ENCODE measurements at regions not wholly inside any gene's neighbourhood (a gene's known extent, or its start where the extent isn't known, plus 50 kb on each side); places are given as distances from the start of the nearest gene placed in this dataset.

- no peak overlapping the region for H4K91ac ChIP-seq (replicated peaks; ENCODE audit: insufficient read length, low read length)
- H3K4me1 ChIP-seq (replicated peaks in 1 of 4; ENCODE audit: control insufficient read depth in 3 of 4, insufficient read depth in 4 of 4, low read length in 3 of 4), result no peaks in the 10 kb centered on the region
- no peaks in the 10 kb centered on the region for H3K79me2 ChIP-seq (ENCODE audit: control insufficient read depth in 1 of 2, insufficient read depth in 2 of 2, low read length in 2 of 2)
- H2BK120ac ChIP-seq (replicated peaks; ENCODE audit: low read depth, low read length), result no peak overlapping the region
- H3K4me2 ChIP-seq (ENCODE audit: insufficient read depth in 1 of 2, low read depth in 2 of 2, low read length in 2 of 2), result no peak overlapping the region
- no peak overlapping the region for H3K14ac ChIP-seq (ENCODE audit: insufficient read length)
- no peak overlapping the region for H3K9ac ChIP-seq (replicated peaks in 1 of 4; ENCODE audit: extremely low read depth in 1 of 4, low read depth in 3 of 4, low read length in 3 of 4)
- no peak overlapping the region for H3K4me3 ChIP-seq (ENCODE audit: extremely low read depth in 1 of 4, insufficient read depth in 2 of 4, low read depth in 3 of 4, low read length in 4 of 4)
- H2AFZ ChIP-seq (ENCODE audit: low read length), result no peak overlapping the region
- H2BK12ac ChIP-seq (ENCODE audit: low read depth, low read length), result no peak overlapping the region
- no peaks in the 10 kb centered on the region for H3K9me3 ChIP-seq (ENCODE audit: insufficient read depth in 2 of 2, low read depth in 1 of 2, low read length in 1 of 2)
- POLR2A ChIA-PET (ENCODE audit: partially characterized antibody), result no interaction called here
- no peak overlapping the region for H2BK20ac ChIP-seq (ENCODE audit: low read length)
- H3K18ac ChIP-seq (ENCODE audit: extremely low read depth, low read length), result no peak overlapping the region
- H4K20me1 ChIP-seq (replicated peaks in 1 of 2; ENCODE audit: control insufficient read depth in 1 of 2, insufficient read depth in 2 of 2, low read length in 2 of 2), result no peaks in the 10 kb centered on the region
- H2BK5ac ChIP-seq (ENCODE audit: low read depth, low read length), result no peak overlapping the region
- no peak overlapping the region for H3K56ac ChIP-seq (replicated peaks; ENCODE audit: insufficient read length, low read depth, low read length)
- CTCF ChIA-PET (ENCODE audit: partially characterized antibody), result interaction anchor here (0.6 kb wide), 1 partner anchor 22 kb away, joined by 4 read pairs; no protein-coding TSS in a partner anchor
- no peak for DNase-seq (ENCODE audit: low read depth in 1 of 2, low spot score in 2 of 2)
- H3K79me1 ChIP-seq (ENCODE audit: low read depth, low read length), result no peaks in the 10 kb centered on the region
- 96% methylated on average over 3 of the region's 3 CpGs; no CpG with 5 or more reads in 1 of the 2 experiments for WGBS, 2 experiments (ENCODE audit: extremely low coverage in 1 of 2, insufficient coverage in 1 of 2, insufficient read length in 1 of 2, insufficient replicate concordance in 2 of 2, low coverage in 1 of 2, low lambda C conversion rate in 2 of 2, missing lambda C conversion rate in 1 of 2)
- no peak overlapping the region for H2BK15ac ChIP-seq (ENCODE audit: low read length)
- no peak overlapping the region for H3K27ac ChIP-seq (ENCODE audit: low read depth, low read length)
- no peak for TF ChIP-seq SIRT6 (IDR thresholded peaks at IDR 0.05; ENCODE audit: low read length)
- TF ChIP-seq E2F6 (IDR thresholded peaks at IDR 0.05), result no peak
- no peak for TF ChIP-seq GTF2F1 (IDR thresholded peaks at IDR 0.05; ENCODE audit: borderline replicate concordance, low read depth, low read length)
- TF ChIP-seq CBX5 (IDR thresholded peaks at IDR 0.05; ENCODE audit: low read depth, low read length), result no peak
- TF ChIP-seq SUZ12 (IDR thresholded peaks at IDR 0.05; ENCODE audit: low read length), result no peak
- no peak for TF ChIP-seq TBP (IDR thresholded peaks at IDR 0.05; ENCODE audit: low read depth, low read length)
- no peak for TF ChIP-seq POU5F1 (IDR thresholded peaks at IDR 0.05; ENCODE audit: low read depth, low read length)
- TF ChIP-seq ATF3 (IDR thresholded peaks at IDR 0.05; ENCODE audit: insufficient read depth, low read depth, low read length), result no peak
- no peak for TF ChIP-seq EZH2 (IDR thresholded peaks at IDR 0.05; ENCODE audit: low read depth, low read length, severe bottlenecking)
- no peak for TF ChIP-seq MAFK (IDR thresholded peaks at IDR 0.05; ENCODE audit: low read depth, low read length)
- H3K27me3 ChIP-seq (replicated peaks in 1 of 4; ENCODE audit: control insufficient read depth in 3 of 4, extremely low read depth in 1 of 4, insufficient read depth in 3 of 4, low read length in 3 of 4), result no peaks in the 10 kb centered on the region
- H3K23ac ChIP-seq (ENCODE audit: insufficient read length), result no peak overlapping the region
- H4K8ac ChIP-seq (ENCODE audit: extremely low read depth, insufficient read depth, low read length), result no peak overlapping the region
- H3K4ac ChIP-seq (replicated peaks; ENCODE audit: insufficient read length, low read depth, low read length), result no peak overlapping the region
- no peak overlapping the region for H2AK5ac ChIP-seq (ENCODE audit: low read depth, low read length)
- no peaks in the 10 kb centered on the region; a peak in 1 of 8 replicates for H3K36me3 ChIP-seq (ENCODE audit: control insufficient read depth in 2 of 4, insufficient read depth in 4 of 4, low read length in 3 of 4)
- no peak for FAIRE-seq
- no peak overlapping the region for H4K5ac ChIP-seq (ENCODE audit: insufficient read length, low read depth, low read length)
- H3K23me2 ChIP-seq (ENCODE audit: low read depth, low read length), result peaks cover 2% of the 10 kb centered on the region; the same call in 1 of the 2 replicates
These were observed 99.4 kb upstream of the PTPN3 start for GRCh38 chr9:109597496-109597895.
